GM18867 (cell line): ENCODE measurements at regions not wholly inside any gene's neighbourhood (a gene's known extent, or its start where the extent isn't known, plus 50 kb on each side); places are given as distances from the start of the nearest gene placed in this dataset.

Experiments used
- ATAC-seq: cut with Tn5 transposase; IDR thresholded peaks from one replicate; pipeline ENCODE4 v1.9.1; 2021; ENCODE audit warnings: mild to moderate bottlenecking, moderate library complexity; ENCODE audit not compliant: unreplicated experiment

- no peak for ATAC-seq
Observed at GRCh38 chr13:72127031-72127430, 260.0 kb upstream of the DACH1 start.

- no peak for ATAC-seq
Observed at GRCh38 chr13:72126424-72126823, 259.4 kb upstream of the DACH1 start.

- no peak for ATAC-seq
Observed at GRCh38 chr13:72125561-72125960, 258.6 kb upstream of the DACH1 start.

GRCh38 chr13:72122661-72123255, 255.8 kb upstream of the DACH1 start:
- no peak for ATAC-seq

GRCh38 chr13:72121466-72121865, 254.5 kb upstream of the DACH1 start:
- ATAC-seq: no peak

GRCh38 chr13:72120632-72121031, 253.6 kb upstream of the DACH1 start:
- ATAC-seq: no peak

GRCh38 chr13:72113931-72114330, 246.9 kb upstream of the DACH1 start:
- ATAC-seq: no peak

GRCh38 chr13:72113076-72113475, 246.1 kb upstream of the DACH1 start:
- no peak for ATAC-seq

GRCh38 chr13:72112216-72112615, 245.2 kb upstream of the DACH1 start:
- no peak for ATAC-seq

GRCh38 chr13:72109863-72110262, 242.9 kb upstream of the DACH1 start:
- ATAC-seq: no peak

GRCh38 chr13:72104656-72105180, 237.7 kb upstream of the DACH1 start:
- no peak for ATAC-seq

- ATAC-seq: no peak
Observed at GRCh38 chr13:72101768-72102400, 234.9 kb upstream of the DACH1 start.

- ATAC-seq: no peak
Observed at GRCh38 chr13:72100339-72100738, 233.3 kb upstream of the DACH1 start.

GRCh38 chr13:72097568-72097967, 230.6 kb upstream of the DACH1 start:
- no peak for ATAC-seq

GRCh38 chr13:72093262-72093661, 226.3 kb upstream of the DACH1 start:
- ATAC-seq: no peak

GRCh38 chr13:72074663-72075062, 207.7 kb upstream of the DACH1 start:
- no peak for ATAC-seq

- no peak for ATAC-seq
Observed at GRCh38 chr13:72072261-72072660, 205.3 kb upstream of the DACH1 start.

- ATAC-seq: no peak
Observed at GRCh38 chr13:72071713-72072112, 204.7 kb upstream of the DACH1 start.

- ATAC-seq: no peak
Observed at GRCh38 chr13:72062566-72062965, 195.6 kb upstream of the DACH1 start.

GRCh38 chr13:72061613-72062012, 194.6 kb upstream of the DACH1 start:
- no peak for ATAC-seq

GRCh38 chr13:72050251-72050650, 183.2 kb upstream of the DACH1 start:
- ATAC-seq: no peak

GRCh38 chr13:72043366-72043765, 176.4 kb upstream of the DACH1 start:
- ATAC-seq: no peak

- ATAC-seq: no peak
Observed at GRCh38 chr13:72041165-72041564, 174.2 kb upstream of the DACH1 start.
